Kidney epithelial cell (primary cell): ENCODE measurements at regions not wholly inside any gene's neighbourhood (a gene's known extent, or its start where the extent isn't known, plus 50 kb on each side); places are given as distances from the start of the nearest gene placed in this dataset.

ENCODE experiments used
- DNase-seq: peaks from one replicate; pipeline ENCODE4 v3.0.0-alpha.2; 2010; ENCODE audit warnings: low read depth
- H3K27me3 ChIP-seq: 2 replicates; pipeline ENCODE4 v1.6.0; 2011; ENCODE audit warnings: low read length; ENCODE audit not compliant: control insufficient read depth, insufficient read depth
- H3K36me3 ChIP-seq: 2 replicates; pipeline ENCODE4 v1.5.1; 2011; ENCODE audit warnings: low read length; ENCODE audit not compliant: control insufficient read depth, insufficient read depth
- H3K4me3 ChIP-seq: 2 replicates; pipeline ENCODE4 v1.5.1; 2011; ENCODE audit warnings: low read depth, mild to moderate bottlenecking, control low read depth, low read length
- CTCF ChIP-seq: IDR thresholded peaks from 2 replicates; pipeline ENCODE4 v1.5.1; 2011; ENCODE audit warnings: mild to moderate bottlenecking, moderate library complexity, low read length, control low read depth, inconsistent platforms; ENCODE audit not compliant: insufficient read depth, poor library complexity, severe bottlenecking

- Histone ChIP-seq H3K36me3 (no peaks in the 10 kb centered on the region), H3K4me3 (no peak overlapping the region), H3K27me3 (no peaks in the 10 kb centered on the region)
- no peak for DNase-seq
- no peak for TF ChIP-seq CTCF
These were observed 62.1 kb upstream of the NEBL start for GRCh38 chr10:20959242-20959641.

DNA sequence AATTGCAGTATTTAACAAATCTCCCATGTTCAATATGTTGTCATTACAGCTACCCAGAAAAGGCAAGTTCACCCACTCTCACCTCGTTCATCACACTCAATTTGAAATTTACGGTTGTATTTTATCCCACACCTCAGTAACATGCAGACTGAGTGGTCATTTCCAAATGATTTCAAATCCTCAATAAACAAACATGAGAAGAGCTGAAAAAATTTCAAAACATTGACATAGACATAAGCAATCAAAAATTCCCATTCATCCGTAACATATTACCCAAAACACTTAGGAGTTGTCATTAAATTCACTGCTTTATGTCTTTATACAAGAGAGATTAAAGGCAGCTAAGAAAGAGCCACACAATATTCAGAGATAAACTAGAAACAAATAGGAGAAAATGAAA lies 61.7 kb upstream of the NEBL start:
- TF ChIP-seq CTCF = no peak
- H3K4me3 ChIP-seq = no peak overlapping the region
- no peaks in the 10 kb centered on the region for H3K27me3 ChIP-seq
- no peaks in the 10 kb centered on the region for H3K36me3 ChIP-seq
- DNase-seq = no peak

- DNase-seq = no peak
- TF ChIP-seq CTCF = no peak
- H3K4me3 ChIP-seq = no peak overlapping the region
- H3K27me3 ChIP-seq = no peaks in the 10 kb centered on the region
- H3K36me3 ChIP-seq = no peaks in the 10 kb centered on the region
These were observed 61.1 kb upstream of the NEBL start for GRCh38 chr10:20958225-20958624.

DNA sequence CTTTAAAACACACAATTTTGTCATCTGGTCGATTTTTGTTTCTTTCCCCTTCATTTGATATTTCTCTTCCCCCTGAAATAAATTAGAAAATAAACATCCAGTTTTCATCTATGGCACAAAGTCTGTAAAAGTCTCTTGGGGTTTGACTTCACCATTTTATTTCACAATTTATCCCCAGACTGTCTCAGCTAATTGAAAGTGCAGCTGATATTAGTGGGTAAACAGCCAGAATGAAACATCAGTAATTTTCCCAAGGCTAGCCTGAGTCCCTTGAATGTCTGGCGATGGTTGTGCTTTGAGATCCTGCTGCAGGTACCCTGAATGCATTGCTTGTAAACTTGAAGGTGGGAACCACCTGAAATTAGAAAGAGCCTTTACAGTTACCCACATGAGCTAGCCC lies 60.6 kb upstream of the NEBL start:
- H3K36me3 ChIP-seq = no peaks in the 10 kb centered on the region
- no peaks in the 10 kb centered on the region for H3K27me3 ChIP-seq
- H3K4me3 ChIP-seq = no peak overlapping the region
- DNase-seq = no peak
- TF ChIP-seq CTCF = no peak

DNA sequence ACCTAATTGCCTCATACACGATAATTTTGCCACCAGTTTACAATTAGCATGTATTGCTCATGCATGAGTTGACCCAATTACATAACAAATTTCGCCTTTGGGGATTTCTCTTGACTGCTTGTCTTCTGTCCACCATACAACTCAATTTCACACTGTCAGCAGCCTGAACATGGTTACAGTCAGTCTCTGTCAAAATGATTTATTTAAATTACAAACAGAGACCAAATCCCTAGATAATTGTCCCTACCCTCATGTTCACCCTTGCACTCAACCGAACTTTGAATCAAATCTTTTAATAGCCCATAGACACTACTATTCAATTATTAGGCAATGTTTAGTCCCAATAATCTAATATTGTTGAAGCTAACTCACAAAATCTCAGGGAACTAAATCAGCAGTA lies 59.7 kb upstream of the NEBL start:
- no peak for DNase-seq
- H3K27me3 ChIP-seq = no peaks in the 10 kb centered on the region
- H3K36me3 ChIP-seq = no peaks in the 10 kb centered on the region
- H3K4me3 ChIP-seq = no peak overlapping the region
- no peak for TF ChIP-seq CTCF

- Histone ChIP-seq H3K27me3 (no peaks in the 10 kb centered on the region), H3K36me3 (no peaks in the 10 kb centered on the region), H3K4me3 (no peak overlapping the region)
- DNase-seq = no peak
- TF ChIP-seq CTCF = no peak
These were observed 58.3 kb upstream of the NEBL start for GRCh38 chr10:20955355-20955893.
